ENCODE measurements at regions not wholly inside any gene's neighbourhood (a gene's known extent, or its start where the extent isn't known, plus 50 kb on each side); places are given as distances from the start of the nearest gene placed in this dataset.
"Not testable (repeated sequence)": the region's sequence is repeated elsewhere in the genome, so short reads cannot be mapped to it uniquely, and the experiment has no call there.

DNA sequence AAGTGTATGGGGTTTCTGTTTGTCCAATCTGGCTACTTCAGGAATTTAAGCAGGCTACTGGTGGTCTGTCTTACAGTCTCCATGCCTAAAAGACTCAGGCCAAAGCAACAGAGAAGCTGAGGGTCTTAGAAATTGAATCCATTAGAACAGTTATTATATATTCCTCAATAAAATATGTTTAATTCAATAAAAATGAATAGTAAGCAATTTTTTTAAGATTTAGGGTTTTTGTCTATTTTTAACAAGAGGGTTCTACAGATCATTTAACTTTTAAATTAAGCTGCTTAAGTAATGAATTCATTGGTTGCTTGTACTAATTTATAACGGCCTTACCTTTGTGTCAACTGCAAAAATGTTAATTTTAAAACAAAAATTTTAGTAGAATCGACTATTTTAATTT is 832.6 kb upstream of the SLC39A10 start:
- DNase-seq (ENCODE audit: low spot score) (no peak), ATAC-seq (no peak)
- intact Hi-C loops (cut with DNase I), result no loop called here

DNA sequence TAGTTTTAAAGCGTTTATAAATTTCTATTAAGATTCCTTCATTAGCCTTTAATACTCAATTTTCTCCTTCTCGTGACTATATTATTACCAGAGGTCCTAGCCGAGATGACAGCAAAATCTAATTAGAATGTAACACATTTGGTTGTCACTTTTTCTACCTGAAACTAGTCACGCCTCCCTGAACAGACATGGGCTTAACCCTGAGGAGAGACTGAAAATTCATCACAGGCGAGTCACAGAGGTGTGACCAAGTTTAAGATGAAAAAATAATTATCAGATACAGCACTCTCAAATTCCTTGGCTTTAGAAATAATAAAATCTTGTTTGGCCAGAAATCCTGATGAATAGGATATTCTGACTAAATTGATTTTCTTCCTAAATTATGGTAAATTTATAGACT is 834.4 kb upstream of the SLC39A10 start:
- ATAC-seq, result no peak
- intact Hi-C loops (cut with DNase I), result no loop called here
- DNase-seq (ENCODE audit: low spot score), result no peak

DNA sequence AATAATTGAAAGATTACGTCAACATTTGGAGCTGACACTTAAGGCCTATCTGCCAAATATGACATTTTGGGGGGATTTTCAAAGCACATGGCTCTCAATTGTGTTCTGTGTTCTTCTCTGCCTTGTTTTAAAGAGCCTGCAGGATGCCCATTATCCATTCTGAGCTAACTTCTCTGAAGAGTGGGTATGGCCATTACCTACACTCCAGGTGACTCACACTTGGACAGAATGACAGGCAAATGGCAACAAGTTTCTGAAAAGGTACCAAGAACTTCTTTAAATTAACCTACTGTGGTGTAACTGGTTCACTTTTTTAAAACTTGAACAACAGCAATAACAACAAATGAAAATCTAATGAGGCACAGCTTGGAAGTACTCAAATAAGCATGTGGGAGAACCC is 834.9 kb upstream of the SLC39A10 start:
- intact Hi-C loops (cut with DNase I), result no loop called here
- no peak for ATAC-seq
- no peak for DNase-seq (ENCODE audit: low spot score)

DNA sequence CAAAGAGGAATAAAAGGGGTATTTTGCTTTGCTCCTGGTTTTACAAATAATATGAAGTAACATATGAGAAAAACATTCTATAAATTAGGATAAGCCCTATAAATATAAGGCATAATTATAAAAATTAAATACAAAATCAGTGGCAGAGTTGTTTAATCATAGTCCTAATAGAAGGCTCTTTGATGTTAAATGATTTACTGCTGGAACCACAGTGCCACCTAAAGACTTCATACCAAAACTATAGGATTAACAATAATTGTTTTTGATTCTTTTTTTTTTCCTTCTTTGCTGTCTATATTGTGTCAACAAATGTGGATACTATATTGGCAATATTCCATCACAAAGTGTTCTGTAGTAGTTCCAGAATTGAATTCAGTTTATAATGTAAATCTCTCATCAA is 837.7 kb upstream of the SLC39A10 start:
- DNase-seq (ENCODE audit: low spot score) (no peak), ATAC-seq (no peak)
- intact Hi-C loops (cut with DNase I), result no loop called here

DNA sequence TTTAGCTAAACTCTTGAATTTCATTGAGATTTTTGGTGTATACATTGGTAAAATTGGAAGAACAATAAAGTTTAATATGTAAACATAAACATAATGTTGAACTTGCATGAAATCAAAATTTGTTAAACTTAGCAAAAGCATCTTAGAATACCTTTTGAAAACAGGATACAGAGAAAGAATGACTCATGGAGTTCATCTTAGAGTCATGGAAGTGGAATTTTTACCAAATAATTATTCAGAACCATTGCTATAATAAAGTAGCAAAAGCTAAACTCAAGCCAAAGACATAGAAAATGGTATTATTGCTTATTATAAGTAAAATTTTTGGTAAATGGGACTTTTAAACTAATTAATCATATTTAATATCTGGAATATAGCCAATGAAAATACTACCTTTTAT is 841.6 kb upstream of the SLC39A10 start:
- DNase-seq (ENCODE audit: low spot score) (no peak), ATAC-seq (no peak)
- intact Hi-C loops (cut with DNase I), result no loop called here

DNA sequence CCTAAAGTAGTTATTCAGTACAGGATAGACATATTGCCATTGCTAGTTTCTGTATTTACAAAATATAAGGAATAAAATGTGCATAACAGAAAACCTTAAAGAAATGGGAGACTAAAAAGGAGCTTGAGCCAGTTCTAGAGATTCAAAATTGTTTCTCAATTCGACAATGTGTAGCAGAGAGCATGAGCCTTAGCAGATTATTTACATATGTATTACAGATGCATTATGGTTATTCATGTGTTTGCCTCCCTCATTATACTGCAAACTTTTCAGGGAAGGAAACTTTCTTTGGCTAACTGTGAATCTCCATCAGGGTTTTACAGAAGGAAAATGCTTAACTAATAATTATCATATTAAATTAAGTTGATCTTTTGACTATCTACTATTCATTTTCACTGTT is 854.4 kb upstream of the SLC39A10 start:
- intact Hi-C loops (cut with DNase I), result no loop called here
- DNase-seq (ENCODE audit: low spot score) (no peak), ATAC-seq (no peak)

DNA sequence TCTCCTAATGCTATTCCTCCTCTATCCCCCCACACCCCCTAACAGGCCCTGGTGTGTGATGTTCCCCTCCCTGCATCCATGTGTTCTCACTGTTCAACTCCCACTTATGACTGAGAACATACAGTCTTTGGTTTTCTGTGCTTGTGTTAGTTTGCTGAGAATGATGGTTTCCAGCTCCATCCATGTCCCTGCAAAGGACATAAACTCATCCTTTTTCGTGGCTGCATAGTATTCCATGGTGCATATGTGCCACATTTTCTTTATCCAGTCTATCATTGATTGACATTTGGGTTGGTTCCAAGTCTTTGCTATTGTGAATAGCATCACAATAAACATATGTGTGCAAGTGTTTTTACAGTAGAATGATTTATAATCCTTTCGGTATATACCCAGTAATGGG is 870.0 kb upstream of the SLC39A10 start:
- ATAC-seq; intact Hi-C loops (cut with DNase I); DNase-seq (ENCODE audit: low spot score): not testable (repeated sequence)

DNA sequence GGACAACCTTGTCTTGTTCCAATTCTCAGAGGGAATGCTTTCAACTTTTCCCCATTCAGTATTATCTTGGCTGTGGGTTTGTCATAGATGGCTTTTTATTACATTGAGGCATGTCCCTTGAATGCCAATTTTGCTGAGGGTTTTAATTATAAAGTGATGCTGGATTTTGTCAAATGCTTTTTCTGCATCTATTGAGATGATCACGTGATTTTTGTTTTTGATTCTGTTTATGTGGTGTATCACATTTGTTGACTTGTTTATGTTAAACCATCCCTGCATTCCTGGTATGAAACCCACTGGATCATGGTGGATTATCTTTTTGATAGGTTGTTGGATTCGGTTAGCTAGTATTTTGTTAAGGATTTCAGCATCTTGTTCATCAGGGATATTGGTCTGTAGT is 885.6 kb upstream of the SLC39A10 start:
- DNase-seq (ENCODE audit: low spot score); ATAC-seq; intact Hi-C loops (cut with DNase I): not testable (repeated sequence)

DNA sequence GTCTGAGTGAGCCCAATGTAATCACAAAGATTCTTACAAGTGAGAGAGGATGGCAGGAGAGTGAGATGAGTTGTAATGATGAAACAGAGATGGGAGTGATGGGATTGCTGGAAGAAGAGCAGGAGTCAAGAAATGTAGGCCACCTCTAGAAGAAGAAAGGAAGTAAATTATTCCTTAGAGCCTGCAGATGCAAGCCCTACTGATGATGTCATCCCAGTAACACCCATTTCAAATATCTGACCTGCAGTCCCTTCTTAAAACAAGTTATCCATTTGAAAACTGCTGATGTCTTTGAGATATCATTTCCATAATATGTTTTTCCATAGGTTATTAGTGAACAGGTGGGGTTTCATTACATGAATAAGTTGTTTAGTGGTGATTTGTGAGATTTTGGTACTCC is 888.0 kb upstream of the SLC39A10 start:
- no peak for ATAC-seq
- intact Hi-C loops (cut with DNase I), result no loop called here
- no peak for DNase-seq (ENCODE audit: low spot score)

DNA sequence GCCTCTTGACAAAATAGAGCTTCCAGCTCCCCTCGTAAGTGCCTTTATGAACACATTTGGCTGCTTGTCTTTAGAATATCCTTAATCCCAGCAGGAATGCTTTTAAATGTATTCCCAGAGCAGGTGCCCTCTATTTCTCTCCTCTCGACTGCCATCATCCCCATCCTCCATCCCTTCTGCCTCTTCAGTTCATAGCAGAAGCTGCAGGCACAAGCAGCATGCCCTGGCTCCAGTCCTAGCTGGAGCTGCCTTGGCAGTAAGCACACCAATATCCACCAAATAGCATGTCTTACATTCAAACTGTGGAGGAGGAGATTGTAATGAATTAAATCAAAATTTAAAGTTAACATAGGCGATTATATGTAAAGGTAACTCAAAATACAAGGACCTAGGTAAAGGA is 891.3 kb upstream of the SLC39A10 start:
- intact Hi-C loops (cut with DNase I), result no loop called here
- no peak for DNase-seq (ENCODE audit: low spot score)
- ATAC-seq, result no peak

DNA sequence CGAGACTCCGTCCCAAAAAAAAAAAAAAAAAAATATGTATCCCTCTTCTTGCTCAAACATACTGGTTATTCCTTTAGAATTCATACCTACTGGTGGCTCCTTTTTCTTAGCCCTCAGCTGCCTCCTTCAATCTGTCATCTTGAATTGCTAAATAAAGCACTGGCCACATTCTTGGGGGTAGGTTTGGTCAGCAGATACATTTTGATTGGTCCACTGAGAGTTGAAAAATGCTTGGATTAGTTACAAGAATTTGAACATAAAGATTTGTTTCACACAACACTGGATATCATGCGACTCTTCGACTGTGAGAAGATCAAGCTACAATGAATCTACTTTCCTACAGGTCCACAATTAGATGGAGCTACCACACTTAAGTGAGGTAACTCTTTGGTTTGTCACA is 906.1 kb upstream of the SLC39A10 start:
- no peak for ATAC-seq
- intact Hi-C loops (cut with DNase I), result no loop called here
- DNase-seq (ENCODE audit: low spot score), result no peak

DNA sequence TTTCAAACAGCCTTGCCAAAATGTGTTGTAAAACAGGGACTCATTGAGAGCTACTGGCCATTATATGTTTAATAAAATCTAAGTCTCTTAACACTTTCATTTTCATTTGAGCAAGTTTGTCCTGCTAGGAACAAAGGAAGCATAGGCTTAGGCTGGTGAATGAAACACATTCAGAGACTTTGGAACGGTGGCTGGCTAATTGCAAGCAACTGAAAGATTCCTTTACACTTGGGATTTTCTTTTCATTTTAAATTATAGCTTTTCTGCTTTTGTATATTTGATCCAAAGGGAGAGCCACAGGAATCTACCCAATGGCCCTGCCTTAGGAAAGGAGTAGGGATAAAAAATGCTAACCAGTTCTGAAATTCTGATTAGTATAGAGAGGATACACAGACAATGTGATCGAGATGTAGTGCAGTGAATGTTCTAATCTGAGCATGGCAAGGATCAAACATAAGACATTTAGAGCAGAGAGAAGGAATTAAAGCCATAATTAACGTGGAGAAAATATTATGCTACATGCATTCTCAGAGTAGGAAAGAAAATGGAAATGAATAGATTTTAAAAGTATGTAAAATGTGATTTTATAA is 911.4 kb upstream of the SLC39A10 start:
- DNase-seq (ENCODE audit: low spot score) (no peak), ATAC-seq (no peak)
- intact Hi-C loops (cut with DNase I), result loop anchor here (1.0 kb wide), 1 partner anchor 10 kb away; no protein-coding TSS in a partner anchor

DNA sequence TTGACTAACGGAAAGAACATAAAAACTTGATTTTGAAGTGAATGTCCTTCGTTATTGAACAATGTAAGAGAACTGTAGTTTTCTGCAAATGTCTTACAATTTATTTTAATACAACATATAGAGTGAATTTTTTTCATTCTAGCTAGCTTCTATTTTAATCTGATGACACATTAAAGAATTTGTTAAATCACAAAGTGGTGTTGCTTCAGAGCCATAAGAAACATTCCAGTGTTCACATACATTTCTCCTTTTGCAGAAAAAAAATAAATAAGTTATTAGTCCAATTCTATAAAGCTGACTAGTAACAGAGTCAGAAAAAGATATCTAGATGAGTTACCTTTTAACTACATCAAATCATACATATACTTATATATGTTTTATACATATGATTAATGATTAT is 914.3 kb upstream of the SLC39A10 start:
- intact Hi-C loops (cut with DNase I), result no loop called here
- no peak for DNase-seq (ENCODE audit: low spot score)
- no peak for ATAC-seq

DNA sequence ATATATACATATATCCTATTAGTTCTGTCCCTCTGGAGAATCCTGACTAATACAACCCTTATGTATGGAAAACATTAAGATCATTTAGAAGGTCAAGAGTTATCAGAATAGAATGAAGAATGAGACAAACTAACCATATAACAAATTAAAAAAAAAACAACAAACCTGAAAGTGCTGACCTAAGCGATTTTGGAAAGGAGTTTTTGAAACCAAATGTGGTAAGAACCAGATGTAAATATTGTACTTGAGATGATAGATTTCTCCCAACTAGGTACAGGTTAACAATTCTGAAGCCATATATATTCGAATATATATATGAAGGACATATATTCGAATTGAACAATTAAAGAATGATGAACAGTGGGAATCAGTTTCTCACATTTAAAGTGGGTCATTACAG is 917.8 kb upstream of the SLC39A10 start:
- no peak for DNase-seq (ENCODE audit: low spot score)
- no peak for ATAC-seq
- intact Hi-C loops (cut with DNase I), result no loop called here

DNA sequence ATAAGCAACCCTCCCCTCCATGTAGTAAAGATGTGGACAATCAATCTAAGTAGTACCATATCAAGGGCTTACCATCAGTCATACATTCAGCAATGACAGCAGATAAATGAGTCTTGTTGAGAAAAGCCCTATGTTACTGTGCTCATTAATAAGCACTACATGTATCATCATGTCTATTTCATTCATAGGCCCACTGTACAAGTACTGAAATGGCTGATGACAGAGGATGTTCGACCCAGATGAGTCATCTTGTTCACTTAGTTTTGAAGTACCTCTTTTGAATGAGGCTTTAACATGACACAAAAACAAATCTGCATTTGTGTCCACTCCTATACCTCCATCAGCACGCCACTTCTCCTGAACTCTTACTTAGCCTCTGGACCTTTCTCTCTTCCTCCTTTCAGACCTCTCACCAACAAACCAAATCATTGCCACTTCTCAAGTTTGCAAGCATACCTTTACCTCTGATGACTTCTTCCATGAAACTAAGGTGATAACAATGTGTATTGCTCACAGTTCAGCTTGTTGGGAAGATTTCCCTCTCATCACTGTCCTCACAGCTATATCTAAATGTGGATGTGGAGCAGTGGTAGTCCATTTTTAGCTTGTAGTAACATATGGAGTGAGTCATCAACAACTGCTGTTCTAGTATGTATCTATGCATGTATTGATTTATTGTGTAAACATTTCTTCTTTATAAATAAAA is 921.0 kb upstream of the SLC39A10 start:
- DNase-seq (ENCODE audit: low spot score), result no peak
- ATAC-seq, result no peak
- intact Hi-C loops (cut with DNase I), result loop anchor here (1.0 kb wide), 1 partner anchor 10 kb away; no protein-coding TSS in a partner anchor

DNA sequence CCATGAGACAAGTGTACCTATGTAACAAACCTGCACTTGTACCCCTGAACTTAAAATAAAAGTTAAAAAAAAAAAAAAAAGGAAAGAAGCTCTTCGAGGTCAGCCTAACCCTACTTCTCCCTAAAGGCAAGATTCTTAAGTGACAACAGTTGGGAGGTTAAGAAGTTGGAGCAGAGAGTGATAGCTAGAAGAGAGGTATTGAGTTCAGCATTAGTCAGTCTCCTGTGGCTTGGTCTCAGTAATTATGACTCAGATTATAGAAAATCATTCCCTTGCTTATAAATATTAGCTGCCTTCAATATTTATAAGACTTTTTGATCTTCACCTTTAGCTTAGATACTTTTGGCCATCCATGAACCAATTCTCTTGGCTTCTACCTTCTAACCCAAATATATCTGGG is 926.8 kb upstream of the SLC39A10 start:
- intact Hi-C loops (cut with DNase I), result no loop called here
- DNase-seq (ENCODE audit: low spot score) (no peak), ATAC-seq (no peak)

DNA sequence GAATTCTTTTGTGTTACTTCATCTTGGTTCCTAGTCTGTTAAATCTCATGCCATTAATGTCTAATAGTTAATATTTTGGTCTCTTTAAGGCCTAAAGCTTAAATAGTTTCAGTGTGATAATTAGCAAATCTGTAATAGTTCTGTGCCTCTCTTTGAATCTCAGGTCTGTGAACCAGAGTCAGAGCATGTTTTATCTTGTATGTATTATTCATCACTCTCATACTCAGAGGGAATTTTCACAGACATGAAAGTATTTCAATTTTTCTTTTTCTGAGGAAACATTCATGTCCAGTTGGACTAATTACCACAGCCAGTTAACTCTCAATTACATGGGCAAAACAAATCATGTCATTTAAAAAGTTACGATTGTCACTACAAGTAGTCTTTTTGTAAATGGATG is 931.9 kb upstream of the SLC39A10 start:
- intact Hi-C loops (cut with DNase I), result no loop called here
- DNase-seq (ENCODE audit: low spot score), result no peak
- no peak for ATAC-seq

DNA sequence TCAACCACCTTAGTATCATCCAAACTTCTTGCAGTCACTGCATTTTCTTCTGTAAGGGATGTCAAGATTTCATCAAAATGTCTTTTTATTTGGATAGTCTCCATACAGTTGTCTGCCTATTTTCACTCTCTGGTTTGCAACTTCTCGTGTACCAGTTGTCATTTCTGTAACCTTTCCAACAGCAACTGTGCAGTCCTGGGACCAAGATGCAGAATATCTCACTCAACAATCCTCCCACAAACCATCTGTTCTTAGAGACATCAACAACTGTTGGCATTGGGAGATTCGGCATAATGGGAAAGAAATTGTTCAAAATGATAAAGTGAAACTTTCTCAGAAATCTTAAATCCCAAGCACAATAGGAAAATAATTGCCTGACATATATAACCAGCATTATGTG is 933.6 kb upstream of the SLC39A10 start:
- intact Hi-C loops (cut with DNase I), result no loop called here
- ATAC-seq (no peak), DNase-seq (ENCODE audit: low spot score) (no peak)

DNA sequence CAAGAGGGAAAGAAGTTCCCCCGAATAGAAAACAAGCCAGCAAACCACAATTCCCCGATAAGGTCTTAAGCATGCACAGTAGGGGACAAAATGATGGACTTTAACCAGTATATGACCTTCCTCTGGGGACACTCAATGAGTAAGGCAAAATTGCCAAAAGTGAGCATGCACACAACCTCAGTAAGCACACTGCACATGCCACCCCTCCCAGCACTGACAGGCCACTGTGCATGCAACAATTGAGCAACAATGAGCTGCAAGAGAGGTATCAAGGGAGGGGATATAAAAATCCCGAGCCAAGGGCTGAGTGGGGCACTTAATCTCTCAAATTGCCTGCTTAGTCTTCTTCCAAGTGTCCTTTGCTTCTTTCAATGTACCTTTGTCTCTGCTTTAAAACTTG is 935.8 kb upstream of the SLC39A10 start:
- no peak for ATAC-seq
- intact Hi-C loops (cut with DNase I), result no loop called here
- DNase-seq (ENCODE audit: low spot score), result no peak

DNA sequence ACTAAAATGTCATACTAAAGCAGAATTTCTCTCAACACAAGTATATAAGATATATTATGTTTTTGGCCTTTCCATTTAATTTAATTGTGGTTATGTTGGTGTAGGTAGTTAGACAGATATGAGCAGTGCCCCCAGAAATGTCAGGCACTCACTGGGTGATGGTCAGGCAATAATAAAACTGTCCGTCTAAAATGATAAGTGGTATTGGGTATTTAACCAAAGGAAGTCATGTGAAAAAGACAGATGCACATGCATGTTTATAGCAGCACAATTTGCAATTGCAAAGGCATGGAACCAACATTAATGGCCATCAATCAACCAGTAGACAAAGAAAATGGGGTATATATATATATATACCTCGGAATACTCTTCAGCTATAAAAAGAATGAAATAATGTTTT is 936.6 kb upstream of the SLC39A10 start:
- DNase-seq (ENCODE audit: low spot score) (no peak), ATAC-seq (no peak)
- intact Hi-C loops (cut with DNase I), result no loop called here

DNA sequence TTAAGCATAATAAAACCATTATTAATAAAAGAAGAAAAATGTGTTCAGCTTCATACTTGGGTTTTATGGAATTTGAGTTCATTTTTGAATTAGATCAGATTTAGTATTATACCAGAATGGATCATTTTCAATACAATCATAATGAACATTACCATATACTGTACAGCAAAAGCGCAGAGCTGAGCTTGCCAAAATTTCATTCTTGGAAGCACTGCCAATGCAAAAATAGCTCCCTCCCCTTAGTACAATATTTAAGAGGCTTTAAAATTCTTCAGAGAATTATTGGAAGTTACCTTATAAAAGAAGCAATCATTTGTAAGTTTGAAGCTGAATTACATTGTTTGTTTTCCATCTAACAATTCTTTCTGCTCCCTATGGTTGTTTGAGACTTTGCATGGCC is 938.1 kb upstream of the SLC39A10 start:
- DNase-seq (ENCODE audit: low spot score) (no peak), ATAC-seq (no peak)
- intact Hi-C loops (cut with DNase I), result no loop called here
